Gastroesophageal sphincter (tissue), 2 donors: ENCODE measurements at regions not wholly inside any gene's neighbourhood (a gene's known extent, or its start where the extent isn't known, plus 50 kb on each side); places are given as distances from the start of the nearest gene placed in this dataset.

Experiments used
- EP300 ChIP-seq: sonication (generic); formaldehyde crosslinking; IDR thresholded peaks from one replicate; pipeline ENCODE4 v1.6.1; 2017; ENCODE audit warnings: antibody characterized with exemption, mild to moderate bottlenecking
- POLR2A ChIP-seq, 2 donors: fragments of 450-650 bp; IDR thresholded peaks; one replicate each; pipeline ENCODE4 v1.6.1; 2017; ENCODE audit warnings: antibody characterized with exemption in 2 of 2, mild to moderate bottlenecking in 2 of 2, moderate library complexity in 1 of 2

- TF ChIP-seq EP300 (no peak), POLR2A (IDR thresholded peaks at IDR 0.05) (no peak)
Observed at GRCh38 chr16:35574011-35574410, 2114.6 kb downstream of the TP53TG3F start.
